GM12878 (cell line): ENCODE measurements at regions not wholly inside any gene's neighbourhood (a gene's known extent, or its start where the extent isn't known, plus 50 kb on each side); places are given as distances from the start of the nearest gene placed in this dataset.

ENCODE experiments used
- ATAC-seq: fragments of 200-7000 bp; cut with Tn5 transposase; 3 replicates; pipeline ENCODE4 v1.9.1; 2020; ENCODE audit warnings: mild to moderate bottlenecking, moderate library complexity
- BruUV-seq: library from RNA; stranded (reverse); fragments of 400-500 nt; replicated peaks from 2 replicates; lab custom pipeline; 2021; lab: Mats Ljungman, UMichigan
- CTCF ChIA-PET: fragments of 300-600 bp; sonication (Branson Sonifier 250); formaldehyde crosslinking; extraction: SDS; loops from one replicate; lab custom pipeline; 2021; ENCODE audit warnings: inconsistent platforms; lab: Yijun Ruan, JAX
- POLR2A ChIA-PET: fragments of 350-600 bp; formaldehyde crosslinking; extraction: SDS; loops from one replicate; lab custom pipeline; 2021; ENCODE audit warnings: inconsistent platforms; lab: Charles Lee
- RAD21 ChIA-PET: fragments of 300-600 bp; sonication (Branson Sonifier 250); formaldehyde crosslinking; loops from one replicate; lab custom pipeline; 2023; ENCODE audit warnings: antibody characterized with exemption; ENCODE audit not compliant: unreplicated experiment; lab: Charles Lee
- SMC1A ChIA-PET: fragments of 300-600 bp; sonication (Branson Sonifier 250); formaldehyde crosslinking; loops from one replicate; lab custom pipeline; 2023; ENCODE audit not compliant: unreplicated experiment, uncharacterized antibody; lab: Charles Lee
- DNase-seq: peaks from one replicate; pipeline ENCODE4 v3.0.0-alpha.2; 2011; ENCODE audit warnings: low read depth, low spot score
- FAIRE-seq: peaks from 3 replicates; lab custom pipeline; 2011; peaks lifted over from hg19 to GRCh38; lab: Jason Lieb, UNC
- H2AFZ ChIP-seq: 2 replicates; pipeline ENCODE4 v1.6.0; 2011; ENCODE audit warnings: low read depth, low read length, control low read depth; ENCODE audit not compliant: control insufficient read depth
- H3K27ac ChIP-seq: 2 replicates; pipeline ENCODE4 v1.5.1; 2011; ENCODE audit warnings: control low read depth; ENCODE audit not compliant: control insufficient read depth, insufficient read depth
- H3K27me3 ChIP-seq, 2 experiments: replicated peaks in 1 of 2; 2 replicates each; pipeline versions ENCODE4 v1.6.0 to v1.6.1; 2011; ENCODE audit warnings: low read length in 1 of 2; ENCODE audit not compliant: control insufficient read depth in 2 of 2, insufficient read depth in 2 of 2
- H3K36me3 ChIP-seq, 2 experiments: 2 replicates each; pipeline ENCODE4 v1.5.1; 2011; ENCODE audit warnings: low read length in 1 of 2; ENCODE audit not compliant: control insufficient read depth in 2 of 2, insufficient read depth in 2 of 2
- H3K4me1 ChIP-seq: 2 replicates; pipeline ENCODE4 v1.6.1; 2011; ENCODE audit warnings: mild to moderate bottlenecking, low read length, moderate library complexity, mixed read lengths; ENCODE audit not compliant: control insufficient read depth, insufficient read depth
- H3K4me2 ChIP-seq: 2 replicates; pipeline ENCODE4 v1.6.0; 2011; ENCODE audit warnings: control low read depth; ENCODE audit not compliant: control insufficient read depth, insufficient read depth
- H3K4me3 ChIP-seq: fragments of 200-600 bp; sonication (generic); 2 replicates; pipeline ENCODE4 v1.5.1; 2016
- H3K79me2 ChIP-seq: 2 replicates; pipeline ENCODE4 v1.6.0; 2011; ENCODE audit warnings: low read length; ENCODE audit not compliant: control insufficient read depth, insufficient read depth
- H3K9ac ChIP-seq: 2 replicates; pipeline ENCODE4 v1.8.0; 2011; ENCODE audit warnings: low read length, control low read depth, mixed read lengths; ENCODE audit not compliant: control insufficient read depth, insufficient read depth
- H3K9me3 ChIP-seq: replicated peaks from 3 replicates; pipeline ENCODE4 v1.5.1; 2011; ENCODE audit warnings: mild to moderate bottlenecking, low read length; ENCODE audit not compliant: control insufficient read depth, insufficient read depth
- H4K20me1 ChIP-seq: 2 replicates; pipeline ENCODE4 v1.6.0; 2011; ENCODE audit not compliant: control insufficient read depth, insufficient read depth
- CREB1 ChIP-seq: IDR thresholded peaks from 2 replicates; pipeline ENCODE4 v1.6.1; 2012; ENCODE audit warnings: low read depth, mild to moderate bottlenecking, inconsistent platforms
- DPF2 ChIP-seq: fragments of 450-650 bp; IDR thresholded peaks from 2 replicates; pipeline ENCODE4 v1.6.1; 2017; ENCODE audit warnings: mild to moderate bottlenecking
- EGR1 ChIP-seq, 2 experiments: IDR thresholded peaks; 1 replicate in 1 of 2; 2 replicates in 1 of 2; pipeline ENCODE4 v1.6.1; 2011 to 2012; ENCODE audit warnings: low read depth in 2 of 2, low read length in 2 of 2, borderline replicate concordance in 1 of 2, mild to moderate bottlenecking in 1 of 2, moderate library complexity in 1 of 2
- GATAD2B ChIP-seq: fragments of 450-650 bp; conservative IDR thresholded peaks from 2 replicates; pipeline ENCODE4 v1.6.1; 2017; ENCODE audit warnings: low read depth, mild to moderate bottlenecking, moderate library complexity
- IRF4 ChIP-seq: IDR thresholded peaks from 2 replicates; pipeline ENCODE4 v1.6.1; 2011; ENCODE audit warnings: low read depth, low read length
- KAT2A ChIP-seq: conservative IDR thresholded peaks from 2 replicates; pipeline ENCODE4 v1.6.1; 2011; ENCODE audit warnings: low read depth, low read length; ENCODE audit not compliant: control insufficient read depth
- NFXL1 ChIP-seq: fragments of 450-650 bp; IDR thresholded peaks from 2 replicates; pipeline ENCODE4 v1.6.1; 2017; ENCODE audit warnings: antibody characterized with exemption, mild to moderate bottlenecking, borderline replicate concordance
- WGBS: methylation state at CpG from one replicate; pipeline ENCODE4 v1.1.6; 2016; ENCODE audit warnings: low lambda C conversion rate; ENCODE audit not compliant: insufficient replicate concordance, insufficient coverage; ENCODE audit errors: missing lambda C conversion rate; 5-methylcytosine and 5-hydroxymethylcytosine counted together
- in situ Hi-C: fragments of 300-500 bp; cut with MboI; formaldehyde crosslinking; loops from 9 replicates; pipeline ENCODE4 v1.14.3; 2018; ENCODE audit warnings: mixed read lengths
- intact Hi-C: fragments of 100-400 bp; cut with micrococcal nuclease; formaldehyde crosslinking; loops from one replicate; pipeline ENCODE4 v1.14.2; 2022; ENCODE audit not compliant: unreplicated experiment
- TF ChIP-seq, protein P1 (sequence below): fragments of 150-350 bp; IDR thresholded peaks from 2 replicates; pipeline ENCODE4 v1.6.1; 2016; ENCODE audit warnings: low read depth, low read length
- TF ChIP-seq, protein P2 (sequence below): IDR thresholded peaks from 2 replicates; pipeline ENCODE4 v1.6.1; 2012; ENCODE audit warnings: improper control_type of control experiment, low read depth, low read length; ENCODE audit not compliant: insufficient replicate concordance

DNA sequence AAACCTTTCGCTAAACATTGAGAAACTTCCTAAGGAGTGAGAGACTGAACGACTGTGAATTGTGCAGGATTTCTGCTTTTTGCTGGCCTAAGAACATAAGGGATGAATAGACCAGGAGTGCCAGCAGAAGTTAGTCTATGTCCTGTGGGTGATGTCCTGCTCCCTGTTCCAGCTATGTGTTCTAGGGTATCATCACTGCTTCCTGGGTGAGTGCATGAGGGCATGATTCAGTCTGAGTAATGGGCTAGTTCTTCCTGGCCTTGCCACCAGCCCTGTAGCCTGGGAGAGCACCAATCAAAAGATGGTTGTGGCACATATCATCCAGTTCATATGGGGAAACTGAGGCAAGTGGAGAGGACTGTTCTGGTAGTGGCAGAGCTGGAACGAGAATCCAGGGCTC is 153.9 kb upstream of the TPM1 start:
- peaks cover 2 to 5% of the 10 kb centered on the region in 2 experiments; a peak in 3 of 4 replicates for H3K27me3 ChIP-seq
- SMC1A ChIA-PET: no interaction called here
- H4K20me1 ChIP-seq: no peaks in the 10 kb centered on the region
- no peak for FAIRE-seq
- RAD21 ChIA-PET: no interaction called here
- H3K4me2 ChIP-seq: no peak overlapping the region
- no peak for ATAC-seq
- no peak overlapping the region for H2AFZ ChIP-seq
- POLR2A ChIA-PET: interaction anchor here (0.6 kb wide), 1 partner anchor 1933 kb away, joined by 5 read pairs; no protein-coding TSS in a partner anchor
- H3K4me1 ChIP-seq: no peaks in the 10 kb centered on the region
- no peaks in the 10 kb centered on the region for H3K79me2 ChIP-seq
- no peak overlapping the region for H3K4me3 ChIP-seq
- DNase-seq: no peak
- TF ChIP-seq IRF4: no peak
- no peak for TF ChIP-seq NFXL1
- no peak for TF ChIP-seq GATAD2B
- TF ChIP-seq, protein P1, sequence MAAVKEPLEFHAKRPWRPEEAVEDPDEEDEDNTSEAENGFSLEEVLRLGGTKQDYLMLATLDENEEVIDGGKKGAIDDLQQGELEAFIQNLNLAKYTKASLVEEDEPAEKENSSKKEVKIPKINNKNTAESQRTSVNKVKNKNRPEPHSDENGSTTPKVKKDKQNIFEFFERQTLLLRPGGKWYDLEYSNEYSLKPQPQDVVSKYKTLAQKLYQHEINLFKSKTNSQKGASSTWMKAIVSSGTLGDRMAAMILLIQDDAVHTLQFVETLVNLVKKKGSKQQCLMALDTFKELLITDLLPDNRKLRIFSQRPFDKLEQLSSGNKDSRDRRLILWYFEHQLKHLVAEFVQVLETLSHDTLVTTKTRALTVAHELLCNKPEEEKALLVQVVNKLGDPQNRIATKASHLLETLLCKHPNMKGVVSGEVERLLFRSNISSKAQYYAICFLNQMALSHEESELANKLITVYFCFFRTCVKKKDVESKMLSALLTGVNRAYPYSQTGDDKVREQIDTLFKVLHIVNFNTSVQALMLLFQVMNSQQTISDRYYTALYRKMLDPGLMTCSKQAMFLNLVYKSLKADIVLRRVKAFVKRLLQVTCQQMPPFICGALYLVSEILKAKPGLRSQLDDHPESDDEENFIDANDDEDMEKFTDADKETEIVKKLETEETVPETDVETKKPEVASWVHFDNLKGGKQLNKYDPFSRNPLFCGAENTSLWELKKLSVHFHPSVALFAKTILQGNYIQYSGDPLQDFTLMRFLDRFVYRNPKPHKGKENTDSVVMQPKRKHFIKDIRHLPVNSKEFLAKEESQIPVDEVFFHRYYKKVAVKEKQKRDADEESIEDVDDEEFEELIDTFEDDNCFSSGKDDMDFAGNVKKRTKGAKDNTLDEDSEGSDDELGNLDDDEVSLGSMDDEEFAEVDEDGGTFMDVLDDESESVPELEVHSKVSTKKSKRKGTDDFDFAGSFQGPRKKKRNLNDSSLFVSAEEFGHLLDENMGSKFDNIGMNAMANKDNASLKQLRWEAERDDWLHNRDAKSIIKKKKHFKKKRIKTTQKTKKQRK: no peak
- TF ChIP-seq, protein P2, sequence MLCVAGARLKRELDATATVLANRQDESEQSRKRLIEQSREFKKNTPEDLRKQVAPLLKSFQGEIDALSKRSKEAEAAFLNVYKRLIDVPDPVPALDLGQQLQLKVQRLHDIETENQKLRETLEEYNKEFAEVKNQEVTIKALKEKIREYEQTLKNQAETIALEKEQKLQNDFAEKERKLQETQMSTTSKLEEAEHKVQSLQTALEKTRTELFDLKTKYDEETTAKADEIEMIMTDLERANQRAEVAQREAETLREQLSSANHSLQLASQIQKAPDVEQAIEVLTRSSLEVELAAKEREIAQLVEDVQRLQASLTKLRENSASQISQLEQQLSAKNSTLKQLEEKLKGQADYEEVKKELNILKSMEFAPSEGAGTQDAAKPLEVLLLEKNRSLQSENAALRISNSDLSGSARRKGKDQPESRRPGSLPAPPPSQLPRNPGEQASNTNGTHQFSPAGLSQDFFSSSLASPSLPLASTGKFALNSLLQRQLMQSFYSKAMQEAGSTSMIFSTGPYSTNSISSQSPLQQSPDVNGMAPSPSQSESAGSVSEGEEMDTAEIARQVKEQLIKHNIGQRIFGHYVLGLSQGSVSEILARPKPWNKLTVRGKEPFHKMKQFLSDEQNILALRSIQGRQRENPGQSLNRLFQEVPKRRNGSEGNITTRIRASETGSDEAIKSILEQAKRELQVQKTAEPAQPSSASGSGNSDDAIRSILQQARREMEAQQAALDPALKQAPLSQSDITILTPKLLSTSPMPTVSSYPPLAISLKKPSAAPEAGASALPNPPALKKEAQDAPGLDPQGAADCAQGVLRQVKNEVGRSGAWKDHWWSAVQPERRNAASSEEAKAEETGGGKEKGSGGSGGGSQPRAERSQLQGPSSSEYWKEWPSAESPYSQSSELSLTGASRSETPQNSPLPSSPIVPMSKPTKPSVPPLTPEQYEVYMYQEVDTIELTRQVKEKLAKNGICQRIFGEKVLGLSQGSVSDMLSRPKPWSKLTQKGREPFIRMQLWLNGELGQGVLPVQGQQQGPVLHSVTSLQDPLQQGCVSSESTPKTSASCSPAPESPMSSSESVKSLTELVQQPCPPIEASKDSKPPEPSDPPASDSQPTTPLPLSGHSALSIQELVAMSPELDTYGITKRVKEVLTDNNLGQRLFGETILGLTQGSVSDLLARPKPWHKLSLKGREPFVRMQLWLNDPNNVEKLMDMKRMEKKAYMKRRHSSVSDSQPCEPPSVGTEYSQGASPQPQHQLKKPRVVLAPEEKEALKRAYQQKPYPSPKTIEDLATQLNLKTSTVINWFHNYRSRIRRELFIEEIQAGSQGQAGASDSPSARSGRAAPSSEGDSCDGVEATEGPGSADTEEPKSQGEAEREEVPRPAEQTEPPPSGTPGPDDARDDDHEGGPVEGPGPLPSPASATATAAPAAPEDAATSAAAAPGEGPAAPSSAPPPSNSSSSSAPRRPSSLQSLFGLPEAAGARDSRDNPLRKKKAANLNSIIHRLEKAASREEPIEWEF: no peak
- TF ChIP-seq CREB1: no peak
- TF ChIP-seq DPF2: no peak
- no peak for TF ChIP-seq KAT2A
- no peak for TF ChIP-seq EGR1 (IDR thresholded peaks at IDR 0.05; ENCODE audit: borderline replicate concordance in 1 of 2, low read depth in 2 of 2, low read length in 2 of 2)
- H3K9me3 ChIP-seq: no peaks in the 10 kb centered on the region
- 33% methylated on average over 3 of the region's 3 CpGs for WGBS
- intact Hi-C loops: no loop called here
- H3K36me3 ChIP-seq: no peaks in the 10 kb centered on the region
- in situ Hi-C loops: no loop called here
- BruUV-seq: no TSS peak
- no peak overlapping the region for H3K27ac ChIP-seq
- CTCF ChIA-PET: no interaction called here
- H3K9ac ChIP-seq: no peak overlapping the region
